ENCODE measurements at regions not wholly inside any gene's neighbourhood (a gene's known extent, or its start where the extent isn't known, plus 50 kb on each side); places are given as distances from the start of the nearest gene placed in this dataset.

DNA sequence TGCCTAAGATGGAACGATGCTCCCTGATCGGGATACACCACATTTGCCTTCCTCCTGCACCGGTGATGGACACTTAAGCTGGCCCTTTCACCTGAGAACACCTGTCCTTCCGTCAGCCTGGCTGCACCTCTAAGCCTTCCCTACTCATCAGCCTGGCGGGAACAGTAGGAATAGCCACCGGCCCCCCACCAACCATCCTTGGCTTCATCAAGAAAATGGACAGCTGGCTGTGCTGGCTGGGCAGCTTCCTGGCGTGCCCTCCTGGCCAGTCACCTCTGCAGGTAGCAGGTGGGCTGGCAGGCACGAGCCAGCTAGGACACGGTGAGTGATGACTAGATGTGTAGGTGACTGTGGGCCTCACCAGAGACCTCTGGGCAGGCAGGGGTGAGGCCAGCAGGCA lies 142.8 kb downstream of the CTTN start:
- no peak for TF ChIP-seq ZBTB7A (IDR thresholded peaks at IDR 0.05; ENCODE audit: low read depth)
- no peak for TF ChIP-seq REST (IDR thresholded peaks at IDR 0.05; ENCODE audit: low read depth)
- TF ChIP-seq, protein P1, sequence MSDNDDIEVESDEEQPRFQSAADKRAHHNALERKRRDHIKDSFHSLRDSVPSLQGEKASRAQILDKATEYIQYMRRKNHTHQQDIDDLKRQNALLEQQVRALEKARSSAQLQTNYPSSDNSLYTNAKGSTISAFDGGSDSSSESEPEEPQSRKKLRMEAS (IDR thresholded peaks at IDR 0.05): no peak
- no peak for TF ChIP-seq EGR1 (IDR thresholded peaks at IDR 0.05)
- TF ChIP-seq NFIC (IDR thresholded peaks at IDR 0.05): no peak
